Lower leg skin (tissue), 4 donors: ENCODE measurements at regions not wholly inside any gene's neighbourhood (a gene's known extent, or its start where the extent isn't known, plus 50 kb on each side); places are given as distances from the start of the nearest gene placed in this dataset.
"Not testable (repeated sequence)": the region's sequence is repeated elsewhere in the genome, so short reads cannot be mapped to it uniquely, and the experiment has no call there.

ENCODE experiments used
- DNase-seq, 2 donors: peaks; one replicate each; pipeline ENCODE4 v3.0.0-alpha.2; 2019; ENCODE audit warnings: low spot score in 2 of 2
- H3K4me3 ChIP-seq: fragments of 200-600 bp; sonication (generic); 2 replicates; pipeline ENCODE4 v1.5.1; 2017; ENCODE audit warnings: mild to moderate bottlenecking, low read depth; ENCODE audit not compliant: poor library complexity, severe bottlenecking
- POLR2A ChIP-seq, 2 donors: fragments of 450-650 bp; IDR thresholded peaks; one replicate each; pipeline ENCODE4 v1.6.1; 2016 to 2017; ENCODE audit warnings: antibody characterized with exemption in 2 of 2, mild to moderate bottlenecking in 1 of 2, moderate library complexity in 1 of 2
- WGBS, 2 donors: methylation state at CpG; one replicate each; pipeline ENCODE4 v1.1.5; 2018; 5-methylcytosine and 5-hydroxymethylcytosine counted together
- intact Hi-C: fragments of 100-400 bp; cut with DNase I; formaldehyde crosslinking; loops from one replicate; pipeline ENCODE4 v1.15.0; 2023; ENCODE audit warnings: low total_unique reads
- TF ChIP-seq, protein P1 (sequence below), 3 donors: fragments of 450-650 bp; IDR thresholded peaks; one replicate each; pipeline ENCODE4 v1.5.1; 2016; ENCODE audit warnings: antibody characterized with exemption in 3 of 3, mild to moderate bottlenecking in 3 of 3, moderate library complexity in 2 of 3

DNA sequence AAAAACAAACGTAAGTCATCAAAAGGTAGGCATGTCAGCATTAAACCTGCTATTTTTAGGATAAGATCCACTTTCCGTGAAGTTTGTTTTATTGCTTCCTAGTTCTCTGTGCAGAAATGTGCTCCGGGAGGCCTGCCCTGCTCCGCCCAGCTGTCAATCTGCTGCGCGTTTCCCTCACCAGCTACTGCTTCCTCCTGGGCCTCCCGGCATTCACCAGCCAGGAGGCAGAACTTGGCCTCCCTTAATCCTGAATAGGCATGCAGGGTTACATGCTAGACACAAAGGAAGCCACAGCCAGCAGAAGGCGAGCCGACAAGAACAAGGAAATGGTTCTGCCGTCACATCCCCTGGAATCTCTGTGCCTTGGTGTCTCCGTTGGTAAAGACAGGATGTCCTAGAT, 386.2 kb downstream of the IRS2 start:
- WGBS, 2 donors = 32 to 34% methylated on average over 11 of the region's 11 CpGs
- DNase-seq = no peak
- intact Hi-C loops = no loop called here
- no peak overlapping the region for H3K4me3 ChIP-seq
- TF ChIP-seq, protein P1, sequence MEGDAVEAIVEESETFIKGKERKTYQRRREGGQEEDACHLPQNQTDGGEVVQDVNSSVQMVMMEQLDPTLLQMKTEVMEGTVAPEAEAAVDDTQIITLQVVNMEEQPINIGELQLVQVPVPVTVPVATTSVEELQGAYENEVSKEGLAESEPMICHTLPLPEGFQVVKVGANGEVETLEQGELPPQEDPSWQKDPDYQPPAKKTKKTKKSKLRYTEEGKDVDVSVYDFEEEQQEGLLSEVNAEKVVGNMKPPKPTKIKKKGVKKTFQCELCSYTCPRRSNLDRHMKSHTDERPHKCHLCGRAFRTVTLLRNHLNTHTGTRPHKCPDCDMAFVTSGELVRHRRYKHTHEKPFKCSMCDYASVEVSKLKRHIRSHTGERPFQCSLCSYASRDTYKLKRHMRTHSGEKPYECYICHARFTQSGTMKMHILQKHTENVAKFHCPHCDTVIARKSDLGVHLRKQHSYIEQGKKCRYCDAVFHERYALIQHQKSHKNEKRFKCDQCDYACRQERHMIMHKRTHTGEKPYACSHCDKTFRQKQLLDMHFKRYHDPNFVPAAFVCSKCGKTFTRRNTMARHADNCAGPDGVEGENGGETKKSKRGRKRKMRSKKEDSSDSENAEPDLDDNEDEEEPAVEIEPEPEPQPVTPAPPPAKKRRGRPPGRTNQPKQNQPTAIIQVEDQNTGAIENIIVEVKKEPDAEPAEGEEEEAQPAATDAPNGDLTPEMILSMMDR (IDR thresholded peaks at IDR 0.05) = no peak

DNA sequence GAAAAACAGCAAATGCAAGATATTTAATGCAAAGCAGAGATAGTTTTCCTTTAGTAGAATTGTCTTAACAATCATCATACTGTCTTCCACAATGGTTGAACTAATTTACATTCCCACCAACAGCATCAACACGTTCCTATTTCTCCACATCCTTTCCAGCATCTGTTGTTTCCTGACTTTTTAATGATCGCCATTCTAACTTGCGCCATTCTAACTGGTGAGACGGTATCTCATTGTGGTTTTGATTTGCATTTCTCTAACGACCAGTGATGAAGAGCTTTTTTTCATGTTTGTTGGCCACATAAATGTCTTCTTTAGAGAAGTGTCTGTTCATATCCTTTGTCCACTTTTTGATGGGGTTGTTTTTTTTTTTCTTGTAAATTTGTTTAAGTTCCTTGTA, 388.3 kb downstream of the IRS2 start:
- DNase-seq, H3K4me3 ChIP-seq, intact Hi-C loops: not testable (repeated sequence)
- WGBS, 2 donors = 71% methylated on average over 5 of the region's 5 CpGs

DNA sequence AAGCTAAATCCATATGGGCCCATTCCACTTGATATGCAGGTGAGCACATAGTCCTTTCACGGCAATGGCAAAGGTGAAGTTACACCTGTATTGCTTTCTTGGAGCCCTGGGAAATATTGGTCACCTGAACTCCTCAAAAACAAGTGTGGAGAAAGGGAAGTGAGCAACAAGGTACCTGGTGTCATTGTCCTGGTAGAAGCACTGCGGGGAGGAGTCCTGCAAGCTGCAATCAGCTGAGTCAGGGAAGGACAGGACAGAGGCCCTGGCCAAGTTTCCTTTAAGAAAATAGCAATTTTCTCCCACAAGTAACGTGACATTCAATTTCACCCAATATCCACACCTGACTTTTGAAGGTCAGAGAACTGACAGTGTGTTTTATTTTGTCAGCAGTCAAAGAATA, 389.1 kb downstream of the IRS2 start:
- no peak overlapping the region for H3K4me3 ChIP-seq
- DNase-seq = no peak
- intact Hi-C loops = no loop called here
- WGBS, 2 donors = 84 to 91% methylated on average over 3 of the region's 3 CpGs
- TF ChIP-seq, protein P1 (IDR thresholded peaks at IDR 0.05) = no peak
- no peak for TF ChIP-seq POLR2A (IDR thresholded peaks at IDR 0.05)

- WGBS, 2 donors = 83 to 92% methylated on average over 9 of the region's 9 CpGs
- intact Hi-C loops = no loop called here
- no peak for DNase-seq
These were observed 390.1 kb downstream of the IRS2 start for GRCh38 chr13:109396266-109396665.

GRCh38 chr13:109395014-109395413, 391.4 kb downstream of the IRS2 start:
- WGBS, 2 donors = 76 to 81% methylated on average over 5 of the region's 5 CpGs
- H3K4me3 ChIP-seq = no peak overlapping the region
- intact Hi-C loops = no loop called here
- no peak for DNase-seq
- TF ChIP-seq, protein P1 (IDR thresholded peaks at IDR 0.05) = no peak
- TF ChIP-seq POLR2A (IDR thresholded peaks at IDR 0.05) = no peak

More at GRCh38 chr13:109396266-109396665, 390.1 kb downstream of the IRS2 start:
- no peak overlapping the region for H3K4me3 ChIP-seq
- TF ChIP-seq, protein P1 (IDR thresholded peaks at IDR 0.05) = no peak
- TF ChIP-seq POLR2A (IDR thresholded peaks at IDR 0.05) = no peak

- no peak for DNase-seq
- TF ChIP-seq POLR2A (IDR thresholded peaks at IDR 0.05) = no peak
- TF ChIP-seq, protein P1 (IDR thresholded peaks at IDR 0.05) = no peak
- H3K4me3 ChIP-seq = no peak overlapping the region
- 88 to 89% methylated on average over 8 of the region's 8 CpGs for WGBS, 2 donors
- intact Hi-C loops = no loop called here
These were observed 391.9 kb downstream of the IRS2 start for GRCh38 chr13:109394311-109394988.
